Mucosa of descending colon (tissue), 3 donors: ENCODE measurements at regions not wholly inside any gene's neighbourhood (a gene's known extent, or its start where the extent isn't known, plus 50 kb on each side); places are given as distances from the start of the nearest gene placed in this dataset.

Experiments
- ATAC-seq: fragments of 200-7000 bp; cut with Tn5 transposase; one replicate; pipeline ENCODE4 v1.9.1; 2020; ENCODE audit warnings: mild to moderate bottlenecking, moderate library complexity
- DNase-seq, 3 donors: peaks; one replicate each; pipeline ENCODE4 v3.0.0-alpha.2; 2020
- H3K36me3 ChIP-seq: fragments of 200-600 bp; one replicate; pipeline ENCODE4 v1.8.0; 2021; ENCODE audit warnings: low read depth, mild to moderate bottlenecking
- H3K4me1 ChIP-seq: fragments of 200-600 bp; one replicate; pipeline ENCODE4 v1.8.0; 2021; ENCODE audit warnings: low read depth, mild to moderate bottlenecking
- H3K4me3 ChIP-seq: fragments of 200-600 bp; one replicate; pipeline ENCODE4 v1.8.0; 2021; ENCODE audit warnings: mild to moderate bottlenecking
- H3K9me3 ChIP-seq: fragments of 200-600 bp; one replicate; pipeline ENCODE4 v1.8.0; 2021; ENCODE audit warnings: mild to moderate bottlenecking
- intact Hi-C, 2 donors: fragments of 100-400 bp; cut with DNase I in 1 of 2; cut with micrococcal nuclease in 1 of 2; formaldehyde crosslinking; loops; one replicate each; pipeline versions ENCODE4 v1.11.0 to v1.11.1; 2022; cut with DNase I, micrococcal nuclease
- TF ChIP-seq, protein P1 (sequence below): fragments of 200-600 bp; IDR thresholded peaks from one replicate; pipeline ENCODE4 v1.8.0; 2022; ENCODE audit warnings: antibody characterized with exemption, mild to moderate bottlenecking
- donor health status: DM: no; HTN: no; CAD: no; lungs with moderate emphysema.
- donor health status: DM: no; HTN: no; CAD: no.
- donor health status: DM: no; HTN: yes; CAD: no.

DNA sequence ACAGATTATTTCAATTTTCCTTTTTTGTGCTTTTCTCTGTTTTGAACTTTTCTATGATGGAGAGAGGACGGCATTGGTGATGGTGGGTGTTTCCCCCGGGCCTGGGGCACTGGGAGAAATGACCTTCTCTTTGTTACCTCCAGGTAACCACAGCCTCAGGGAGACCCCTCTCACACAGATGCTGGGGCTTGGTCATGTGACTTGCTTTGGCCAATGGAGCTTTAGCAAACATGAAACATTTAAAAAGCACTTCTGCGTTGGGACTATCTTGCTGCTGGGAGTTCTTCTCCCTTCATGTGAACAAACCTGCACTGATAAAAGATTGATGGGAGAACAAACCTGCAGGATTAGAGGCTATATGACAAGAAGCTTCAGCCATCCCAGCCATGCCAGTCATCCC lies 122.9 kb downstream of the NGF start:
- Histone ChIP-seq H3K4me3 (no peak overlapping the region), H3K9me3 (no peaks in the 10 kb centered on the region), H3K36me3 (no peaks in the 10 kb centered on the region), H3K4me1 (no peaks in the 10 kb centered on the region)
- TF ChIP-seq, protein P1, sequence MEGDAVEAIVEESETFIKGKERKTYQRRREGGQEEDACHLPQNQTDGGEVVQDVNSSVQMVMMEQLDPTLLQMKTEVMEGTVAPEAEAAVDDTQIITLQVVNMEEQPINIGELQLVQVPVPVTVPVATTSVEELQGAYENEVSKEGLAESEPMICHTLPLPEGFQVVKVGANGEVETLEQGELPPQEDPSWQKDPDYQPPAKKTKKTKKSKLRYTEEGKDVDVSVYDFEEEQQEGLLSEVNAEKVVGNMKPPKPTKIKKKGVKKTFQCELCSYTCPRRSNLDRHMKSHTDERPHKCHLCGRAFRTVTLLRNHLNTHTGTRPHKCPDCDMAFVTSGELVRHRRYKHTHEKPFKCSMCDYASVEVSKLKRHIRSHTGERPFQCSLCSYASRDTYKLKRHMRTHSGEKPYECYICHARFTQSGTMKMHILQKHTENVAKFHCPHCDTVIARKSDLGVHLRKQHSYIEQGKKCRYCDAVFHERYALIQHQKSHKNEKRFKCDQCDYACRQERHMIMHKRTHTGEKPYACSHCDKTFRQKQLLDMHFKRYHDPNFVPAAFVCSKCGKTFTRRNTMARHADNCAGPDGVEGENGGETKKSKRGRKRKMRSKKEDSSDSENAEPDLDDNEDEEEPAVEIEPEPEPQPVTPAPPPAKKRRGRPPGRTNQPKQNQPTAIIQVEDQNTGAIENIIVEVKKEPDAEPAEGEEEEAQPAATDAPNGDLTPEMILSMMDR = no peak
- intact Hi-C loops = no loop called here
- DNase-seq = no peak
- ATAC-seq = no peak

- H3K4me1 ChIP-seq = no peaks in the 10 kb centered on the region
- intact Hi-C loops = no loop called here
- TF ChIP-seq, protein P1 = no peak
- H3K36me3 ChIP-seq = no peaks in the 10 kb centered on the region
- peak; percentile 86 for ATAC-seq
- no peak for DNase-seq
- no peak overlapping the region for H3K4me3 ChIP-seq
- H3K9me3 ChIP-seq = no peaks in the 10 kb centered on the region
These were observed 124.0 kb downstream of the NGF start for GRCh38 chr1:115214098-115214497.

GRCh38 chr1:115213130-115213529 lies 123.8 kb upstream of the TSPAN2 start:
- Histone ChIP-seq H3K4me1 (no peaks in the 10 kb centered on the region), H3K36me3 (no peaks in the 10 kb centered on the region), H3K4me3 (no peak overlapping the region), H3K9me3 (no peaks in the 10 kb centered on the region)
- TF ChIP-seq, protein P1 = no peak
- ATAC-seq = no peak
- intact Hi-C loops = no loop called here
- no peak for DNase-seq

DNA sequence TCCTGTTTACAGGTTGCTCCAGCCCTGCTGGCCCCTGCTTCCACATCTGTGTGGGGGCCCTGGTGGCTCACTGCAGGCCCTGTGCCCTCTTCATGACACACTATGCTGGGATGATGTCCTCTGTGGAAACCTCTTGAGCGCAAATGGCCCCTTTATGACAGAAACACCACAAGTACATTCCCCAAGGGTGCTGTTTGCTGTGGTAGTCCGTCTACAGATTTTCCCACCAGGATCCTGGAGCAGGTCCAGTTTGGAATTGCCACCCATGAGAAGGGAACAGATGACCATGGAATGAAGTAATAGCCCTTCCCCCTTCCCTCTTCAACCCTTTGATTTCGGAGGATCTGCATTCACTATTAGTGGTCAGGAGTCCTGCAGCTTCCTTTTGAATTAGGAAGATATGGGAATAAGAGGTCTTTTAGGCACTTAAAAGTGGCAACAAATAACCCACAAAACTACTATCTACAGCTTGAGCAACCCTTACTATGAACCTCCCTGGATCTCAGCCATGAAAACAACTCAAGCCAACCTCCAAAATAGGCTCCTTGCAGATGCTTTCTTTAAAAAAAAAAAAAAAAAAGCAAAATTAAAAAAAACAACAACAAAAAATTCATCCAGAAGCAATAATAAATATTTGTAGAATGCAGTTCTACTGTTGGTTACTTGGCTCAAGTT lies 121.9 kb upstream of the TSPAN2 start:
- intact Hi-C loops = no loop called here
- no peaks in the 10 kb centered on the region for H3K36me3 ChIP-seq
- ATAC-seq (no peak), DNase-seq (no peak)
- no peaks in the 10 kb centered on the region for H3K4me1 ChIP-seq
- no peaks in the 10 kb centered on the region for H3K9me3 ChIP-seq
- no peak overlapping the region for H3K4me3 ChIP-seq
- TF ChIP-seq, protein P1 = no peak

DNA sequence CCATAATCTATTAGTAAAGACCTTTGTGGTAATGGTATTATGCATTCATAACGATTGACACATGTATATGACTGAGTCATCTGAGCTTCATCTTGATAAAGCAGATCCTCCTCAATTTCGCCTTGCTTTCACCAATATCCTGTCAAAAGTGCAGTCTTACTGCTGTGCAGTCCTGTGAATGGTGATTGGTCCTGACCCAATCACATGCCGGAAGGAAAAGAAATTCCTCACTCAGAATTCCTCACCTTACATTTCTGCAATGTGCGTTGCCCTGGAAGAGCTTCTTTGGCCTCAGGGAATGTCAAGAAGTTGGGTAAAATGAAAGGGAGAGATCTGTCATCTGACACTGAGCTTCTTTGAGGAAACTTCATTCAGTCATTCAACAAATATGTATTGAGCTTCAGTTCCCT lies 121.0 kb upstream of the TSPAN2 start:
- no peak for DNase-seq
- intact Hi-C loops = no loop called here
- no peak for ATAC-seq

More for the DNA sequence above, 121.0 kb upstream of the TSPAN2 start:
- H3K9me3 ChIP-seq = no peaks in the 10 kb centered on the region
- no peaks in the 10 kb centered on the region for H3K4me1 ChIP-seq
- H3K36me3 ChIP-seq = no peaks in the 10 kb centered on the region
- no peak overlapping the region for H3K4me3 ChIP-seq
- TF ChIP-seq, protein P1 = no peak
